DND-41 (cell line): ENCODE measurements at regions not wholly inside any gene's neighbourhood (a gene's known extent, or its start where the extent isn't known, plus 50 kb on each side); places are given as distances from the start of the nearest gene placed in this dataset.

ENCODE experiments used
- ATAC-seq: fragments of 200-7000 bp; cut with Tn5 transposase; 3 replicates; pipeline ENCODE4 v1.9.1; 2021; ENCODE audit warnings: low read depth; ENCODE audit not compliant: insufficient read depth
- DNase-seq: peaks from one replicate; pipeline ENCODE4 v3.0.0-alpha.2; 2020
- H2AFZ ChIP-seq: 2 replicates; pipeline ENCODE4 v1.6.0; 2012; ENCODE audit warnings: low read depth, low read length
- H3K27ac ChIP-seq: 2 replicates; pipeline ENCODE4 v1.5.1; 2012; ENCODE audit warnings: low read length, inconsistent platforms
- H3K27me3 ChIP-seq: fragments of 200-600 bp; sonication (generic); 2 replicates; pipeline ENCODE4 v1.6.0; 2012; ENCODE audit warnings: low read length, mild to moderate bottlenecking, inconsistent platforms; ENCODE audit not compliant: insufficient read depth, poor library complexity
- H3K36me3 ChIP-seq: 2 replicates; pipeline ENCODE4 v1.5.1; 2012; ENCODE audit warnings: low read length, inconsistent platforms; ENCODE audit not compliant: insufficient read depth
- H3K4me1 ChIP-seq: 2 replicates; pipeline ENCODE4 v1.5.1; 2012; ENCODE audit warnings: mild to moderate bottlenecking, low read length; ENCODE audit not compliant: insufficient read depth
- H3K4me2 ChIP-seq: 2 replicates; pipeline ENCODE4 v1.6.0; 2012; ENCODE audit warnings: mild to moderate bottlenecking, moderate library complexity, low read length, inconsistent platforms; ENCODE audit not compliant: insufficient read depth
- H3K4me3 ChIP-seq, 2 experiments: fragments of 200-600 bp in 1 of 2; shearing (Covaris generic) in 1 of 2; 2 replicates each; pipeline ENCODE4 v1.5.1; 2012 to 2016; ENCODE audit warnings: inconsistent platforms in 2 of 2, low read length in 2 of 2, mild to moderate bottlenecking in 2 of 2, low read depth in 1 of 2, moderate library complexity in 1 of 2
- H3K79me2 ChIP-seq: 2 replicates; pipeline ENCODE4 v1.6.0; 2012; ENCODE audit warnings: low read length, inconsistent platforms; ENCODE audit not compliant: insufficient read depth
- H3K9ac ChIP-seq: 2 replicates; pipeline ENCODE4 v1.6.0; 2012; ENCODE audit warnings: low read depth, mild to moderate bottlenecking, inconsistent platforms, low read length, moderate library complexity
- H3K9me3 ChIP-seq: 2 replicates; pipeline ENCODE4 v1.5.1; 2012; ENCODE audit warnings: low read length, moderate library complexity, mild to moderate bottlenecking, inconsistent platforms; ENCODE audit not compliant: insufficient read depth, severe bottlenecking
- H4K20me1 ChIP-seq: 2 replicates; pipeline ENCODE4 v1.6.0; 2012; ENCODE audit warnings: low read length; ENCODE audit not compliant: insufficient read depth
- EZH2 ChIP-seq: IDR thresholded peaks from 3 replicates; pipeline ENCODE4 v1.6.1; 2012; ENCODE audit warnings: borderline replicate concordance, low read depth, mild to moderate bottlenecking, moderate library complexity, low read length, inconsistent platforms; ENCODE audit not compliant: severe bottlenecking
- TF ChIP-seq, protein P1 (sequence below): IDR thresholded peaks from 2 replicates; pipeline ENCODE4 v1.5.1; 2012; ENCODE audit warnings: borderline replicate concordance, low read length, moderate library complexity, mild to moderate bottlenecking; ENCODE audit not compliant: poor library complexity, severe bottlenecking; ENCODE audit errors: extremely low read depth

DNA sequence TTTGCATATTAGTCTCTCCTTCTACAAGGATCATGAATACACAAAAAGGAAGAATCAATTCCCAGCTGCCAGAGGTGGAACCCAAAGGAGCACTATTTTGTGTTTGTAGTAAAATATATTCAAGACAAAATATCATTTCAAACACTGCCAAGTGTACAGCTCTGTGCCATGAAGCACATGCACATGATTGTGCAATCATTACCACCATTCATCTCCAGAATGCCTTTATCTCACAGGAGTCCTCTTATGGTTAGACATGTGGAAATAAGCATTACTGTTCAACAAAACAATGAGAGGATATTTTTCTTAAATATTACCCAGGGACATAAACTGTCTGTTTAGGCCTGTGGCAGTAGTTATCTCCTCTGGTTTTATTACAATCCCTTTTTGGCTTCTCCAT is 151.4 kb upstream of the PPP1R3A start:
- no peaks in the 10 kb centered on the region for H3K79me2 ChIP-seq
- no peak overlapping the region for H3K27ac ChIP-seq
- H4K20me1 ChIP-seq = no peaks in the 10 kb centered on the region
- H3K27me3 ChIP-seq = no peaks in the 10 kb centered on the region
- DNase-seq (no peak), ATAC-seq (no peak)
- no peak overlapping the region for H3K4me2 ChIP-seq
- no peaks in the 10 kb centered on the region for H3K36me3 ChIP-seq
- H2AFZ ChIP-seq = no peak overlapping the region
- no peak overlapping the region for H3K9ac ChIP-seq
- no peak for TF ChIP-seq EZH2
- TF ChIP-seq, protein P1, sequence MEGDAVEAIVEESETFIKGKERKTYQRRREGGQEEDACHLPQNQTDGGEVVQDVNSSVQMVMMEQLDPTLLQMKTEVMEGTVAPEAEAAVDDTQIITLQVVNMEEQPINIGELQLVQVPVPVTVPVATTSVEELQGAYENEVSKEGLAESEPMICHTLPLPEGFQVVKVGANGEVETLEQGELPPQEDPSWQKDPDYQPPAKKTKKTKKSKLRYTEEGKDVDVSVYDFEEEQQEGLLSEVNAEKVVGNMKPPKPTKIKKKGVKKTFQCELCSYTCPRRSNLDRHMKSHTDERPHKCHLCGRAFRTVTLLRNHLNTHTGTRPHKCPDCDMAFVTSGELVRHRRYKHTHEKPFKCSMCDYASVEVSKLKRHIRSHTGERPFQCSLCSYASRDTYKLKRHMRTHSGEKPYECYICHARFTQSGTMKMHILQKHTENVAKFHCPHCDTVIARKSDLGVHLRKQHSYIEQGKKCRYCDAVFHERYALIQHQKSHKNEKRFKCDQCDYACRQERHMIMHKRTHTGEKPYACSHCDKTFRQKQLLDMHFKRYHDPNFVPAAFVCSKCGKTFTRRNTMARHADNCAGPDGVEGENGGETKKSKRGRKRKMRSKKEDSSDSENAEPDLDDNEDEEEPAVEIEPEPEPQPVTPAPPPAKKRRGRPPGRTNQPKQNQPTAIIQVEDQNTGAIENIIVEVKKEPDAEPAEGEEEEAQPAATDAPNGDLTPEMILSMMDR = no peak
- peaks cover 11% of the 10 kb centered on the region for H3K4me1 ChIP-seq
- H3K4me3 ChIP-seq = no peak overlapping the region
- no peaks in the 10 kb centered on the region for H3K9me3 ChIP-seq

DNA sequence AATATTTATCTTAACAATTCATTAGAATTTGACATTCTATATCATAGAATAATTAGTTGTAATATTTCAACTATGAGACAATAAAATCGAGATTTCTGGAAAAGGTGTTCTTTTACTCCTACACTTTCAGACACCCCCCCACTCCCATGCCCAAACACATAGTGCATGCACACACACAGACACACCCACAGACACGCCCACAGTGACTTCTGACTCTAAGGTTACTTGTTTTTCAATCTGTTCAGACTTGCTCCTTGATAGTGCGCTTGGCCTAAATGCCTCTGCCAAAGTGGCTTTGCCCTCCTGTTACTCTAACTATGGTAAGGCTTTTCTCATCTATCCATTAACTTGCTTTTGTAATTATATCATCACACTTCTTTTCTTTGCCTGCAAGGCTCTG is 144.0 kb upstream of the PPP1R3A start:
- Histone ChIP-seq H3K36me3 (no peaks in the 10 kb centered on the region), H3K27ac (no peak overlapping the region)

DNA sequence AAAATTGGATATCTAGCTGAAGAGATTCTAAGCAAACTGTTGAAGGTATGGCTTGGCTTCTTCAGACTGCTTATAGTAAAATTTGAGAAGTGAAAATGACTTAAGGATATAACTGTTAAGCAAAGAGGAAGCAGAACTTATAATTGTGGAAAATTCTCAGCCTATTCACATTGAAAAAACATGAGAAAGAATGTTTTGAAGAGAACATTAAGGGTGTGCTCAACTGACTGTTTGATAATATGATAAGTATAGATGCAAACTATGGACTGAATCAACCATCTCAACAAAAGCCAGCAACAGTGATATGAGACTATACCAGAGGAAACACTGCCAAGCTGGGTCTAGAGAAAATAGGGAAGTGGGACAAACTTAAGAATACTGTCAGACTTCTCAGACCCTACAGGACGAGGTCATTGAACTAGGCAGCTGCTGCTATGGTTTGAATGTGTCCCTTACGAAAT is 133.1 kb upstream of the PPP1R3A start:
- ATAC-seq (no peak), DNase-seq (no peak)
- Histone ChIP-seq H3K9ac (no peak overlapping the region), H3K79me2 (no peaks in the 10 kb centered on the region), H3K36me3 (no peaks in the 10 kb centered on the region), H3K4me3 (no peak overlapping the region), H3K4me2 (no peak overlapping the region), H2AFZ (no peak overlapping the region), H3K4me1 (peaks cover 35% of the 10 kb centered on the region), H4K20me1 (no peaks in the 10 kb centered on the region), H3K9me3 (no peaks in the 10 kb centered on the region), H3K27me3 (no peaks in the 10 kb centered on the region), H3K27ac (no peak overlapping the region)
- no peak for TF ChIP-seq EZH2
- TF ChIP-seq, protein P1 = no peak

More for the DNA sequence above, 144.0 kb upstream of the PPP1R3A start:
- Histone ChIP-seq H3K27me3 (no peaks in the 10 kb centered on the region), H3K4me3 (no peak overlapping the region), H3K9ac (no peak overlapping the region), H4K20me1 (no peaks in the 10 kb centered on the region), H3K79me2 (no peaks in the 10 kb centered on the region), H3K4me2 (no peak overlapping the region), H3K9me3 (peaks cover 2% of the 10 kb centered on the region), H3K4me1 (no peaks in the 10 kb centered on the region), H2AFZ (no peak overlapping the region)
- ATAC-seq = no peak
- no peak for DNase-seq
- TF ChIP-seq, protein P1 = no peak
- no peak for TF ChIP-seq EZH2

DNA sequence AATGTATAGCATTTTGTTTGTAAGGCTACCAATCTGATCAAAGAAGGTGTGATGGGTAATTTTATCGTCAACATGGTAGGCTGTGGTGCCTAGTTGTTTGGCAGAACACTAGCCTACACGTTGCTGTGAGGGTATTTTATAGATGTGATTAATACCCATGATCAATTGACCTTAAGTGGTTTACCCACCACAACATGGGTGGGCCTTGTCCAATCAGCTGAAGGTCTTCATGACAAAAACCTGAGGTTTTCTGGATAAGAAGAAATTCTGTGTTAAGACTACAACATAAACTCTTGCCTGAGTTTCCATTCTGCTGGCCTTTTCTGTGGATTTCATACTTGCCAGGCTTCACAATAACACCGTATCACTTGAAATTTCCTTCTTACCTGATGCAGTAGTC is 131.8 kb upstream of the PPP1R3A start:
- Histone ChIP-seq H3K36me3 (no peaks in the 10 kb centered on the region), H3K27me3 (no peaks in the 10 kb centered on the region), H3K9me3 (no peaks in the 10 kb centered on the region), H3K9ac (no peak overlapping the region), H3K4me1 (peaks cover 35% of the 10 kb centered on the region), H4K20me1 (no peaks in the 10 kb centered on the region), H3K27ac (no peak overlapping the region), H2AFZ (no peak overlapping the region), H3K79me2 (no peaks in the 10 kb centered on the region), H3K4me3 (no peak overlapping the region), H3K4me2 (no peak overlapping the region)
- ATAC-seq (no peak), DNase-seq (no peak)
- TF ChIP-seq, protein P1 = no peak
- TF ChIP-seq EZH2 = no peak
